Panc1 (cell line): ENCODE measurements at regions not wholly inside any gene's neighbourhood (a gene's known extent, or its start where the extent isn't known, plus 50 kb on each side); places are given as distances from the start of the nearest gene placed in this dataset.

Experiments
- POLR2AphosphoS5 ChIP-seq: IDR thresholded peaks from 2 replicates; pipeline ENCODE4 v1.6.1; 2012; ENCODE audit warnings: mild to moderate bottlenecking, low read depth, low read length, moderate library complexity
- SIN3A ChIP-seq: IDR thresholded peaks from 2 replicates; pipeline ENCODE4 v1.6.1; 2012; ENCODE audit warnings: low read depth, mild to moderate bottlenecking, low read length, moderate library complexity, borderline replicate concordance; ENCODE audit not compliant: insufficient read depth
- TF ChIP-seq, protein P1 (sequence below): fragments of 450-650 bp; IDR thresholded peaks from 2 replicates; pipeline ENCODE4 v1.5.1; 2017; ENCODE audit warnings: mild to moderate bottlenecking
- TF ChIP-seq, protein P2 (sequence below), 2 experiments: IDR thresholded peaks; 2 replicates each; pipeline ENCODE4 v1.6.1; 2011 to 2012; ENCODE audit warnings: low read depth in 2 of 2, control low read depth in 1 of 2, low read length in 1 of 2, mild to moderate bottlenecking in 1 of 2, moderate library complexity in 1 of 2; ENCODE audit not compliant: insufficient read depth in 1 of 2

DNA sequence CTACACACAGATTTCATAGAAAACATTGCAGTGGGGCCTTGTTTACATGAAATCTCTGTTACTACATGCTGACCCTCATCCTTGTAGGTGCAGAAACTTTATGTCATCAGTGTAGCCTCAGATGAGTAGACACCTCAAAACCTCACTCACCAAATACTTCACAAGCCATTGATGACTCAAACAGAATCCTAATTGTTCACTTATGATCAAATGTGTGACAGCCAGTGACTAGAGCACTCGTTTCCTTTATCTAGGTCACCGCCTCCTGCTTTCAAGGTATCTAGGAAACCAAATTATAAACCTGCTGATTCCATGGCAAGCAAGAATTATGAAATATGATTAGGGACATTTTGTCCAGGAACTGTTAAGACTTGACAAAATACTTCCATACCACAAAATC, 255.8 kb upstream of the GPRIN3 start:
- TF ChIP-seq, protein P1, sequence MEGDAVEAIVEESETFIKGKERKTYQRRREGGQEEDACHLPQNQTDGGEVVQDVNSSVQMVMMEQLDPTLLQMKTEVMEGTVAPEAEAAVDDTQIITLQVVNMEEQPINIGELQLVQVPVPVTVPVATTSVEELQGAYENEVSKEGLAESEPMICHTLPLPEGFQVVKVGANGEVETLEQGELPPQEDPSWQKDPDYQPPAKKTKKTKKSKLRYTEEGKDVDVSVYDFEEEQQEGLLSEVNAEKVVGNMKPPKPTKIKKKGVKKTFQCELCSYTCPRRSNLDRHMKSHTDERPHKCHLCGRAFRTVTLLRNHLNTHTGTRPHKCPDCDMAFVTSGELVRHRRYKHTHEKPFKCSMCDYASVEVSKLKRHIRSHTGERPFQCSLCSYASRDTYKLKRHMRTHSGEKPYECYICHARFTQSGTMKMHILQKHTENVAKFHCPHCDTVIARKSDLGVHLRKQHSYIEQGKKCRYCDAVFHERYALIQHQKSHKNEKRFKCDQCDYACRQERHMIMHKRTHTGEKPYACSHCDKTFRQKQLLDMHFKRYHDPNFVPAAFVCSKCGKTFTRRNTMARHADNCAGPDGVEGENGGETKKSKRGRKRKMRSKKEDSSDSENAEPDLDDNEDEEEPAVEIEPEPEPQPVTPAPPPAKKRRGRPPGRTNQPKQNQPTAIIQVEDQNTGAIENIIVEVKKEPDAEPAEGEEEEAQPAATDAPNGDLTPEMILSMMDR, result no peak
- TF ChIP-seq, protein P2, sequence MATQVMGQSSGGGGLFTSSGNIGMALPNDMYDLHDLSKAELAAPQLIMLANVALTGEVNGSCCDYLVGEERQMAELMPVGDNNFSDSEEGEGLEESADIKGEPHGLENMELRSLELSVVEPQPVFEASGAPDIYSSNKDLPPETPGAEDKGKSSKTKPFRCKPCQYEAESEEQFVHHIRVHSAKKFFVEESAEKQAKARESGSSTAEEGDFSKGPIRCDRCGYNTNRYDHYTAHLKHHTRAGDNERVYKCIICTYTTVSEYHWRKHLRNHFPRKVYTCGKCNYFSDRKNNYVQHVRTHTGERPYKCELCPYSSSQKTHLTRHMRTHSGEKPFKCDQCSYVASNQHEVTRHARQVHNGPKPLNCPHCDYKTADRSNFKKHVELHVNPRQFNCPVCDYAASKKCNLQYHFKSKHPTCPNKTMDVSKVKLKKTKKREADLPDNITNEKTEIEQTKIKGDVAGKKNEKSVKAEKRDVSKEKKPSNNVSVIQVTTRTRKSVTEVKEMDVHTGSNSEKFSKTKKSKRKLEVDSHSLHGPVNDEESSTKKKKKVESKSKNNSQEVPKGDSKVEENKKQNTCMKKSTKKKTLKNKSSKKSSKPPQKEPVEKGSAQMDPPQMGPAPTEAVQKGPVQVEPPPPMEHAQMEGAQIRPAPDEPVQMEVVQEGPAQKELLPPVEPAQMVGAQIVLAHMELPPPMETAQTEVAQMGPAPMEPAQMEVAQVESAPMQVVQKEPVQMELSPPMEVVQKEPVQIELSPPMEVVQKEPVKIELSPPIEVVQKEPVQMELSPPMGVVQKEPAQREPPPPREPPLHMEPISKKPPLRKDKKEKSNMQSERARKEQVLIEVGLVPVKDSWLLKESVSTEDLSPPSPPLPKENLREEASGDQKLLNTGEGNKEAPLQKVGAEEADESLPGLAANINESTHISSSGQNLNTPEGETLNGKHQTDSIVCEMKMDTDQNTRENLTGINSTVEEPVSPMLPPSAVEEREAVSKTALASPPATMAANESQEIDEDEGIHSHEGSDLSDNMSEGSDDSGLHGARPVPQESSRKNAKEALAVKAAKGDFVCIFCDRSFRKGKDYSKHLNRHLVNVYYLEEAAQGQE (IDR thresholded peaks at IDR 0.05; ENCODE audit: insufficient read depth in 1 of 2, low read depth in 2 of 2, low read length in 1 of 2), result no peak
- TF ChIP-seq POLR2AphosphoS5 (no peak), SIN3A (no peak)
